ENCODE measurements at regions not wholly inside any gene's neighbourhood (a gene's known extent, or its start where the extent isn't known, plus 50 kb on each side); places are given as distances from the start of the nearest gene placed in this dataset.

- TF ChIP-seq, protein P1, sequence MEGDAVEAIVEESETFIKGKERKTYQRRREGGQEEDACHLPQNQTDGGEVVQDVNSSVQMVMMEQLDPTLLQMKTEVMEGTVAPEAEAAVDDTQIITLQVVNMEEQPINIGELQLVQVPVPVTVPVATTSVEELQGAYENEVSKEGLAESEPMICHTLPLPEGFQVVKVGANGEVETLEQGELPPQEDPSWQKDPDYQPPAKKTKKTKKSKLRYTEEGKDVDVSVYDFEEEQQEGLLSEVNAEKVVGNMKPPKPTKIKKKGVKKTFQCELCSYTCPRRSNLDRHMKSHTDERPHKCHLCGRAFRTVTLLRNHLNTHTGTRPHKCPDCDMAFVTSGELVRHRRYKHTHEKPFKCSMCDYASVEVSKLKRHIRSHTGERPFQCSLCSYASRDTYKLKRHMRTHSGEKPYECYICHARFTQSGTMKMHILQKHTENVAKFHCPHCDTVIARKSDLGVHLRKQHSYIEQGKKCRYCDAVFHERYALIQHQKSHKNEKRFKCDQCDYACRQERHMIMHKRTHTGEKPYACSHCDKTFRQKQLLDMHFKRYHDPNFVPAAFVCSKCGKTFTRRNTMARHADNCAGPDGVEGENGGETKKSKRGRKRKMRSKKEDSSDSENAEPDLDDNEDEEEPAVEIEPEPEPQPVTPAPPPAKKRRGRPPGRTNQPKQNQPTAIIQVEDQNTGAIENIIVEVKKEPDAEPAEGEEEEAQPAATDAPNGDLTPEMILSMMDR (IDR thresholded peaks at IDR 0.05) = no peak
- no peak for TF ChIP-seq POLR2A (IDR thresholded peaks at IDR 0.05)
Measured at GRCh38 chr5:103993031-103993430, 430.4 kb upstream of the NUDT12 start.

Data from right lobe of liver (tissue), 4 donors.